Progenitor cell of endocrine pancreas (in vitro differentiated cells): ENCODE measurements at regions not wholly inside any gene's neighbourhood (a gene's known extent, or its start where the extent isn't known, plus 50 kb on each side); places are given as distances from the start of the nearest gene placed in this dataset.

Experiments
- DNase-seq: peaks from one replicate; pipeline ENCODE4 v3.0.0; 2021; ENCODE audit warnings: low spot score; ENCODE audit not compliant: unreplicated experiment
- H3K27ac Mint-ChIP-seq: 2 replicates; pipeline ENCODE4 v1.8.0; 2021; ENCODE audit warnings: mild to moderate bottlenecking, moderate library complexity, mixed read lengths
- H3K27me3 Mint-ChIP-seq: 2 replicates; pipeline ENCODE4 v1.8.0; 2021; ENCODE audit warnings: mixed read lengths
- H3K36me3 Mint-ChIP-seq: 2 replicates; pipeline ENCODE4 v1.8.0; 2022; ENCODE audit warnings: mixed read lengths; ENCODE audit not compliant: insufficient read depth
- H3K4me1 Mint-ChIP-seq: 2 replicates; pipeline ENCODE4 v1.8.0; 2021; ENCODE audit warnings: low read depth, mixed read lengths
- H3K4me3 Mint-ChIP-seq: 2 replicates; pipeline ENCODE4 v1.8.0; 2021; ENCODE audit warnings: low read depth, mild to moderate bottlenecking, moderate library complexity, mixed read lengths
- H3K9me3 Mint-ChIP-seq: 2 replicates; pipeline ENCODE4 v1.8.0; 2021; ENCODE audit warnings: low read depth, mixed read lengths
- TF ChIP-seq, protein P1 (sequence below): fragments of 200-600 bp; sonication (generic); IDR thresholded peaks from one replicate; pipeline ENCODE4 v1.5.0; 2021; ENCODE audit warnings: antibody characterized with exemption, mild to moderate bottlenecking; ENCODE audit not compliant: unreplicated experiment

DNA sequence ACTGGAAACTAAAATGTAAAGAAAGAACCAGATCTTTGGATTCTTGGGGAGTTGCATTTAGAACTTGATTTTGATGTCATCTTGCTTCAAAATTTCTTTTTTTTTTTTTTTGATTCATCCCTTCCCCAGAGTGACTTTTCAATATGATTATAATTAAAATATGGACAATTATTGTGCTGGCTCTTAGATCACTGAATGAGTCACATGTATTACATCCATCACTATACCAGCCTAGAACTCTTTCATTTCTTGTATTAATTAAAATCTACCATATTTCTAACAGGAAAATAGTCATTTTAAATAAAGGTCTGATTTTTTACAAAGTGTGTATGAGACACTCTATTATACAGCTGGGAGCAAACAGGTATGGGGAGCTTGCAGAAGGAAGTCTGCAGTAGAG lies 269.5 kb upstream of the AKR1E2 start:
- H3K4me3 Mint-ChIP-seq = no peak overlapping the region
- peaks cover 2% of the 10 kb centered on the region for H3K4me1 Mint-ChIP-seq
- H3K9me3 Mint-ChIP-seq = no peaks in the 10 kb centered on the region
- TF ChIP-seq, protein P1, sequence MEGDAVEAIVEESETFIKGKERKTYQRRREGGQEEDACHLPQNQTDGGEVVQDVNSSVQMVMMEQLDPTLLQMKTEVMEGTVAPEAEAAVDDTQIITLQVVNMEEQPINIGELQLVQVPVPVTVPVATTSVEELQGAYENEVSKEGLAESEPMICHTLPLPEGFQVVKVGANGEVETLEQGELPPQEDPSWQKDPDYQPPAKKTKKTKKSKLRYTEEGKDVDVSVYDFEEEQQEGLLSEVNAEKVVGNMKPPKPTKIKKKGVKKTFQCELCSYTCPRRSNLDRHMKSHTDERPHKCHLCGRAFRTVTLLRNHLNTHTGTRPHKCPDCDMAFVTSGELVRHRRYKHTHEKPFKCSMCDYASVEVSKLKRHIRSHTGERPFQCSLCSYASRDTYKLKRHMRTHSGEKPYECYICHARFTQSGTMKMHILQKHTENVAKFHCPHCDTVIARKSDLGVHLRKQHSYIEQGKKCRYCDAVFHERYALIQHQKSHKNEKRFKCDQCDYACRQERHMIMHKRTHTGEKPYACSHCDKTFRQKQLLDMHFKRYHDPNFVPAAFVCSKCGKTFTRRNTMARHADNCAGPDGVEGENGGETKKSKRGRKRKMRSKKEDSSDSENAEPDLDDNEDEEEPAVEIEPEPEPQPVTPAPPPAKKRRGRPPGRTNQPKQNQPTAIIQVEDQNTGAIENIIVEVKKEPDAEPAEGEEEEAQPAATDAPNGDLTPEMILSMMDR = no peak
- H3K27me3 Mint-ChIP-seq = no peaks in the 10 kb centered on the region
- H3K36me3 Mint-ChIP-seq = no peaks in the 10 kb centered on the region
- H3K27ac Mint-ChIP-seq = no peak overlapping the region
- no peak for DNase-seq

DNA sequence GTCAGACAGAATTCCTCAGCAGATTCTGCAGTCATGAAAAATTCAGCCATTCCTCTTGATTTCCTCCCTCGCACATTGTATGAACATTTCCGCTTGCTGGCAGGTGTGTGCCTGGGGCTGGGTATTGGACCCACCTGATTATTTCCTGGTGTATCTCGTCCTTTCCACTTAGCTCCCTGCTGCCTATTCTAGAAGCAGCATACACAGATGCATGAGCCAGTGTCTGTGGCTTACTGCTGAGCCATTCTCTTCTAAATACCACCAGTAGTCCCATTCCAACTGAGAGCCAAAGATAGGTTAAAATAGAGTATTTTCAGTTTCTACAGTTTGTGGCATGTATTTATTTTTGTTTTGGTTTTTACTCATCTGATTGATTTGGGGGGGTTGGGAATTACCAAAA lies 270.1 kb upstream of the AKR1E2 start:
- Mint-ChIP-seq H3K4me3 (no peak overlapping the region), H3K27me3 (no peaks in the 10 kb centered on the region), H3K27ac (no peak overlapping the region), H3K4me1 (peaks cover 2% of the 10 kb centered on the region), H3K9me3 (no peaks in the 10 kb centered on the region), H3K36me3 (no peaks in the 10 kb centered on the region)
- TF ChIP-seq, protein P1 = no peak
- no peak for DNase-seq

DNA sequence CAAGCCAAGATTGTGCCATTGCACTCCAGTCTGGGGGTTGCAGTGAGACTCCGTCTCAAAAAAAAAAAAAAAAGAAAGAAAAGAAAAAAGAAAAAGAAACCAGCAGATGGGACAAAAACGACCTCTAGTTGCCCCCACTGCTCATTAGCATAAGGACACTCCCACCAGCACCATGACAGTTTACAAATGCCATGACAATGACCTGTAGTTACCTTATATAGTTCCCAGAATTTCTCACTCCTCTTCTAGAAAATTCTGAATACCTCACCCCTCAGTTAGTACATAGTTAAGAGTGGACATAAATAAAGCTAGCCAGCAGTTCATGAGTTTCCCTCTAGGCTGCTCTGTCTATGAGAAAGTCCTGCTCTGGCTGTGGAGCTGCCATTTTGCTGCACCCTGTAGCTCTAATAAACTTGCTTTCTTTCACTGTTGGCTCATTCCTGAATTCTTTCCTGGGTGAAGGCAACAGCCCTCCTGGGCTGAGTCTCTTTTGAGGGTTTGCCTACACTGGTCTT lies 276.8 kb upstream of the AKR1E2 start:
- no peaks in the 10 kb centered on the region for H3K27me3 Mint-ChIP-seq
- H3K4me1 Mint-ChIP-seq = peaks cover 7% of the 10 kb centered on the region
- H3K4me3 Mint-ChIP-seq = no peak overlapping the region
- H3K9me3 Mint-ChIP-seq = peaks cover 3% of the 10 kb centered on the region
- no peak overlapping the region for H3K27ac Mint-ChIP-seq
- DNase-seq = no peak
- H3K36me3 Mint-ChIP-seq = no peaks in the 10 kb centered on the region
- TF ChIP-seq, protein P1 = no peak

DNA sequence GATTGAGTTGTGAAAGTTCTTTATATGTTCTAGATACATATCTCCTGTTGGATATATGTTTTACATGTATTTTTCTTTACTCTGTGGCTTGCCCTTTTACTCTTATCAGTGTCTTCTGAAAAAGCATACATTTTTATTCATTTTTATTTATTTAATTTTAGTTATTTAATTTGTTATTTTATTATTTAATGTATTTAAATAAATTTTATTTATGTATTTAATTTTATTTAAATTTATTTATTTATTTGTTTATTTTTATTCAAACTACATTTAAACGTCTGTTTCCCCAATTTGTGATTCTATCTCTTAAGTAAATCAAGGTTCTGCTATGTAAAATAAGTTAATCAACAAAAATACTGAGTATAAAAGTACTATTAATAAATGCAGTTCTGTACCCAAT lies 279.1 kb upstream of the AKR1E2 start:
- no peaks in the 10 kb centered on the region for H3K36me3 Mint-ChIP-seq
- no peak overlapping the region for H3K4me3 Mint-ChIP-seq
- no peak for DNase-seq
- no peaks in the 10 kb centered on the region for H3K27me3 Mint-ChIP-seq
- H3K27ac Mint-ChIP-seq = no peak overlapping the region
- peaks cover 7% of the 10 kb centered on the region for H3K4me1 Mint-ChIP-seq
- peaks cover 3% of the 10 kb centered on the region for H3K9me3 Mint-ChIP-seq
- TF ChIP-seq, protein P1 = no peak

DNA sequence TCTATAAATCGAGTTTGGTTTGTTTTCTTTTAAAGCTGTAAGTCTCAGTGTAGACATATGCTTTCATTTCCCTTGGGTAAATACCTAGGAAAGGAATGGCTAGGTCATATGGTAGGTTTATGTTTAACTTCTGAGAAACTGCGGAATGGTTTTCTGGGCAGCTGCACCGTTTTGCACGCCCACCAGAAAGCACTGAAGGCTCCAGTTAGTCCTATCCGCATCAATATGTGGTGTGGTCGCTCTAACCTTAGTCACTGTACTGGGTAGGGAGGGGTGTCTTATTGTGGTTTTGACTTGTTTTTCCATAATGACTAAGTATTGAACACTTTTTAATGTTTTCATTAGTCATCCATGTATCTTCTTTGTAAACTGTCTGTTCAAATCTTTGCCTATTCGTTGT lies 279.5 kb upstream of the AKR1E2 start:
- Mint-ChIP-seq H3K4me3 (no peak overlapping the region), H3K27me3 (no peaks in the 10 kb centered on the region), H3K36me3 (no peaks in the 10 kb centered on the region), H3K9me3 (peaks cover 3% of the 10 kb centered on the region), H3K4me1 (peaks cover 7% of the 10 kb centered on the region), H3K27ac (no peak overlapping the region)
- TF ChIP-seq, protein P1 = no peak
- DNase-seq = no peak
